Natural killer cell (primary cell): ENCODE measurements at regions not wholly inside any gene's neighbourhood (a gene's known extent, or its start where the extent isn't known, plus 50 kb on each side); places are given as distances from the start of the nearest gene placed in this dataset.

Source experiments
- ATAC-seq, 3 donors: fragments of 150-1000 bp in 2 of 3; fragments of 200-7000 bp in 1 of 3; cut with Tn5 transposase; 1 replicate in 1 of 3; 2 replicates in 2 of 3; pipeline ENCODE4 v1.10.0; 2021; ENCODE audit warnings: mild to moderate bottlenecking in 2 of 3, moderate library complexity in 2 of 3
- DNase-seq, 2 donors: peaks; one replicate each; pipeline versions ENCODE4 v3.0.0 to v3.0.0-alpha.2; 2013 to 2021; ENCODE audit warnings: mixed read lengths in 1 of 2
- H3K27ac ChIP-seq: one replicate; pipeline ENCODE4 v1.5.1; 2013; ENCODE audit warnings: mild to moderate bottlenecking, low read length
- H3K27me3 ChIP-seq: one replicate; pipeline ENCODE4 v1.6.1; 2013; ENCODE audit warnings: low read length; ENCODE audit not compliant: control insufficient read depth, insufficient read depth
- H3K36me3 ChIP-seq: one replicate; pipeline ENCODE4 v1.6.1; 2013; ENCODE audit warnings: low read length; ENCODE audit not compliant: control insufficient read depth, insufficient read depth
- H3K4me1 ChIP-seq: one replicate; pipeline ENCODE4 v1.6.1; 2013; ENCODE audit warnings: low read length; ENCODE audit not compliant: control insufficient read depth, insufficient read depth
- H3K4me3 ChIP-seq: one replicate; pipeline ENCODE4 v1.5.1; 2013; ENCODE audit warnings: low read length
- H3K9me3 ChIP-seq: one replicate; pipeline ENCODE4 v1.6.1; 2013; ENCODE audit warnings: low read length; ENCODE audit not compliant: control insufficient read depth, insufficient read depth
- H3K27ac Mint-ChIP-seq, 2 donors: one replicate each; pipeline ENCODE4 v1.8.0; 2022; ENCODE audit warnings: mild to moderate bottlenecking in 2 of 2, mixed read lengths in 2 of 2, moderate library complexity in 1 of 2
- H3K27me3 Mint-ChIP-seq, 2 donors: one replicate each; pipeline ENCODE4 v1.8.0; 2022; ENCODE audit warnings: low read depth in 2 of 2, mixed read lengths in 2 of 2
- H3K36me3 Mint-ChIP-seq: one replicate; pipeline ENCODE4 v1.8.0; 2022; ENCODE audit warnings: mixed read lengths
- H3K4me1 Mint-ChIP-seq, 2 donors: one replicate each; pipeline ENCODE4 v1.8.0; 2022; ENCODE audit warnings: mixed read lengths in 2 of 2
- H3K4me3 Mint-ChIP-seq: one replicate; pipeline ENCODE4 v1.8.0; 2022; ENCODE audit warnings: mild to moderate bottlenecking, moderate library complexity, mixed read lengths
- H3K9me3 Mint-ChIP-seq, 2 donors: one replicate each; pipeline ENCODE4 v1.8.0; 2022; ENCODE audit warnings: mixed read lengths in 2 of 2
- CTCF ChIP-seq: fragments of 200-600 bp; IDR thresholded peaks from one replicate; pipeline ENCODE4 v1.8.0; 2022; ENCODE audit warnings: antibody characterized with exemption
- WGBS: methylation state at CpG from one replicate; pipeline ENCODE4 v1.1.7; 2013; ENCODE audit warnings: missing lambda C conversion rate; ENCODE audit not compliant: insufficient coverage; 5-methylcytosine and 5-hydroxymethylcytosine counted together
- intact Hi-C: fragments of 100-400 bp; cut with micrococcal nuclease; formaldehyde crosslinking; loops from one replicate; pipeline ENCODE4 v1.14.2; 2022

DNA sequence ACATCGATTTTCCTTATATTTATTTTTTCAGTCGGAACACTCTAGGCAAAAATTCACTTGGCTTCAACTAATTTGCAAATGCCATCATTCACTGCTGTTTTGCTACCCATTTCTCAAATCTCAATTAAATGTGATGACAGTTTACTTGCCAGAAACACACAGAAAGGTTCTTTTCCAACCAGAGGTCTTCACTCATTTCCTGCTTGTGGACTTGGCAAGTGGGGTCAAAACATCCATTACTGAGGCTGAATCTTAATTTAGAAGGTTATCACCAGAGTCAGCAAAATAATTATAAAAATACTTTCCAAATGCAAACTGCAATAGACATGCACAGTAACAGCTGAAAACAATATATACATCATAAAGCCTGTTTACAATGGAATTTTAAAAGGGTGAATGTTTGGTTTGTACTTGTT, 625.4 kb upstream of the TBL1XR1 start:
- no peaks in the 10 kb centered on the region for H3K9me3 Mint-ChIP-seq
- H3K36me3 Mint-ChIP-seq, result no peaks in the 10 kb centered on the region
- no peak for DNase-seq
- no peak overlapping the region for H3K27ac Mint-ChIP-seq
- Histone ChIP-seq H3K36me3 (no peaks in the 10 kb centered on the region), H3K27me3 (no peaks in the 10 kb centered on the region), H3K9me3 (no peaks in the 10 kb centered on the region), H3K27ac (no peak overlapping the region), H3K4me3 (no peak overlapping the region), H3K4me1 (no peaks in the 10 kb centered on the region)
- TF ChIP-seq CTCF, result no peak
- peaks cover 0 to 4% of the 10 kb centered on the region in 2 donors for H3K4me1 Mint-ChIP-seq
- no peak for ATAC-seq
- intact Hi-C loops, result no loop called here
- no peak overlapping the region for H3K4me3 Mint-ChIP-seq
- no peaks in the 10 kb centered on the region for H3K27me3 Mint-ChIP-seq
- WGBS, result 94% methylated on average over 2 of the region's 2 CpGs

DNA sequence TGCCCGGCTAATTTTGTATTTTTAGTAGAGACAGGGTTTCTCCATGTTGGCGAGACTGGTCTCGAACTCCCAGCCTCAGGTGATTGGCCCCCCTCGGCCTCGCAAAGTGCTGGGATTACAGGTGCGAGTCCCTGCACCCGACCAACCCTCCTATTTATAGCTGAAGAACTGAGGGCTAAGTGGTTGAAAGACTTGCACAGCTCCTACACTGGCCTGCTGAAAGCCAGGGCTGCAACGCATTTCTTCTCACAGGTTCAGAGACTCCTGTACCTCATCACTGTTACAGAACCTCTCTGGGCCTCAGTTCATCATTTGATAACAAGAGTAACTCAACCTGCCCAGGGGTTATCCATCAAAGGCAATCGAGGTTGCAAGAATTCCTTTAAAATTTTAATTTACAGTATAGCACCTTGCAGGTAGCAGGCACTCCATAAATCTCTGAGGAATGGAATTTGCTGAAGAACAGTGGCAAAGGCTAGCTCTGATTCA, 626.5 kb upstream of the TBL1XR1 start:
- Histone ChIP-seq H3K36me3 (no peaks in the 10 kb centered on the region), H3K4me3 (no peak overlapping the region), H3K9me3 (no peaks in the 10 kb centered on the region), H3K27ac (no peak overlapping the region), H3K27me3 (no peaks in the 10 kb centered on the region), H3K4me1 (no peaks in the 10 kb centered on the region)
- Mint-ChIP-seq H3K4me1 (peaks cover 0 to 9% of the 10 kb centered on the region in 2 donors), H3K27ac (no peak overlapping the region), H3K4me3 (no peak overlapping the region), H3K27me3 (no peaks in the 10 kb centered on the region), H3K9me3 (no peaks in the 10 kb centered on the region), H3K36me3 (no peaks in the 10 kb centered on the region)
- no peak for TF ChIP-seq CTCF
- DNase-seq (no peak), ATAC-seq (no peak)
- intact Hi-C loops, result no loop called here
- WGBS, result 93% methylated on average over 8 of the region's 9 CpGs

- Mint-ChIP-seq H3K27me3 (no peaks in the 10 kb centered on the region), H3K36me3 (no peaks in the 10 kb centered on the region), H3K9me3 (no peaks in the 10 kb centered on the region), H3K27ac (no peak overlapping the region), H3K4me3 (no peak overlapping the region), H3K4me1 (peaks cover 0 to 9% of the 10 kb centered on the region in 2 donors)
- WGBS, result 95% methylated on average over 4 of the region's 4 CpGs
- Histone ChIP-seq H3K27ac (no peak overlapping the region), H3K27me3 (no peaks in the 10 kb centered on the region), H3K36me3 (no peaks in the 10 kb centered on the region), H3K9me3 (no peaks in the 10 kb centered on the region), H3K4me1 (no peaks in the 10 kb centered on the region), H3K4me3 (no peak overlapping the region)
- intact Hi-C loops, result no loop called here
- DNase-seq (no peak), ATAC-seq (no peak)
- no peak for TF ChIP-seq CTCF
Measured at GRCh38 chr3:177824190-177824786, 627.0 kb upstream of the TBL1XR1 start.

GRCh38 chr3:177824841-177825240, 627.6 kb upstream of the TBL1XR1 start:
- no peaks in the 10 kb centered on the region for H3K9me3 Mint-ChIP-seq
- peaks cover 0 to 9% of the 10 kb centered on the region in 2 donors for H3K4me1 Mint-ChIP-seq
- intact Hi-C loops, result no loop called here

More at GRCh38 chr3:177824841-177825240, 627.6 kb upstream of the TBL1XR1 start:
- DNase-seq, result no peak
- H3K4me3 ChIP-seq, result no peak overlapping the region
- H3K27ac ChIP-seq, result no peak overlapping the region
- no peaks in the 10 kb centered on the region for H3K9me3 ChIP-seq
- no peaks in the 10 kb centered on the region for H3K4me1 ChIP-seq
- H3K27me3 Mint-ChIP-seq, result no peaks in the 10 kb centered on the region
- no peak overlapping the region for H3K4me3 Mint-ChIP-seq
- H3K27me3 ChIP-seq, result no peaks in the 10 kb centered on the region
- no peak overlapping the region for H3K27ac Mint-ChIP-seq
- TF ChIP-seq CTCF, result no peak
- no peak for ATAC-seq
- H3K36me3 Mint-ChIP-seq, result no peaks in the 10 kb centered on the region
- WGBS, result 89% methylated on average over 3 of the region's 4 CpGs
- H3K36me3 ChIP-seq, result no peaks in the 10 kb centered on the region
